Hippocampal formation (tissue), 2 donors: ENCODE measurements at regions not wholly inside any gene's neighbourhood (a gene's known extent, or its start where the extent isn't known, plus 50 kb on each side); places are given as distances from the start of the nearest gene placed in this dataset.

Experiments used
- DNase-seq, 2 donors: peaks; one replicate each; lab custom pipeline; 2025; lab: John Stamatoyannopoulos, UW

DNA sequence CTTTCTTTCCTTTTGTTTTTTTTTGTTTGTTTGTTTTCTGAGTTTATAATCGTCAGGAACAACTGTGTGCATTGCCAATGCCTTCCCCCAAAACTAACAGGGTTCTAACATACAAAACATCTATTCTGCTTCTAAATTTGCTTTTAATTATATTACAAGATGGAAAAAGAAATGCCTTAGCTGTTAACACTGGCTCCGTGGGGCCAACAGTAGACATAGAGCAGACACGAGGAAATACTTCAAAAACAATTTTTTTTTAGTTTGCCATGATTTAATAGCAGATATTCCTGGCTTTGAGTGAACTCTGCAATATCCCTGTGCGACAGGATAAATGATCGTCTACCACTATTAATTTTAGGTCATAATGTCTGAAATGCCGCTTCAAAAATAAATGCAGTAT lies 153.3 kb upstream of the HNRNPA3 start:
- DNase-seq: no peak

DNA sequence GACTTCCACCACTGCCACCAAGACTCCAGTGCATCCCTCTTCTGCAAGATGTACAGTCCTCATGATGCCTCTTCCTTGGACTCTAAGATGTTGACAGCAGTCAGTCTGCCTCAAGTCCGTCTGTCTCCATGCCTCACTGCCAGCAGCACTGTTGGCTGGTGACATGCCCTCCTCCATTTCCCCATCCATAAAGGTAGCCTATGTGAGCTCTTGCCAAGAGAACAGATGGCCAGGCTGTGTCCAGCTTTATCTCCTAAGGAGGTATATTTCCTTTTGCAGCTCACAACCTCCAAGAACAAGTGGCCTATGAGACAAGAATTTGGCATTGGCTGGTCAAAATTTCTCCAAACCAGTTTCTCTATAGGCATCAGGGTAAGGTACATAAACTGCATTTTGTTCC lies 149.3 kb upstream of the HNRNPA3 start:
- no peak for DNase-seq

DNA sequence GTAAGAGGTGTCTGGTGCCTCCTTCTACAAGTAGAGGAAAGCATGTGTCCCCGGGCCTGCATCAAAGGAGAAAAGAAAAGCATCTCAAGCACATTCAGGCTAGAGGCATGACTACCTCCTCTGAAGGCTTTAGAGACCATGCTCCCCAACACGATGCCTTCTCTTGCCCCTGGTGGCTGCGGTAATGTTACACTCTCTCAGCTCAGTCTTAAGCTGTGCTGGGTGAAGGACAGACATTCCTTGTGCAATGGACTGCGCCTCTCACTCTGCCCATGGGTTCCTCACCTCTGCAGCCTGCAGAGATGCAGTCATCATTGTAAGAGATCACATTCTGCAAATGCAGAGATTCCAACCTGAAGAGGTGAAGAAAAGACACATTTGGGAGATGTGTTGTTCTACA lies 148.2 kb upstream of the HNRNPA3 start:
- DNase-seq: no peak

DNA sequence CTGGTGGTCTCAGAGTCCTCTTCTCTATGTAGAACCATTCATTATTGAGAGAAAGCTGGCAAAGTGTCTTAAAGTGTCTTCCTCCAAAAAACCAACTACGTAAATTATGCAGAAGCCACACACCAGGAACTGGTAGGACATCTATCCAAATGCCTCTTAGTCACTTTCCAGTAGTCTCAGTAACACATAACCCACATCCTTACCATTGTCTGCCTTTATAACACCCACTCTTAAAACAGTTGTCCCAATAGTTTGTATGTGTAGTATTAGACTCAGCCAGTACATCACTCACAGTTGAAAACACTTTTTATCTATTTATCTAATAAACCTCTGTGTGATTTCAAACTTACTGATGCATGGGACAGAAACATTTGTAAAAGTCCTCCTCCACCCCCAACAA lies 143.6 kb upstream of the HNRNPA3 start:
- no peak for DNase-seq

DNA sequence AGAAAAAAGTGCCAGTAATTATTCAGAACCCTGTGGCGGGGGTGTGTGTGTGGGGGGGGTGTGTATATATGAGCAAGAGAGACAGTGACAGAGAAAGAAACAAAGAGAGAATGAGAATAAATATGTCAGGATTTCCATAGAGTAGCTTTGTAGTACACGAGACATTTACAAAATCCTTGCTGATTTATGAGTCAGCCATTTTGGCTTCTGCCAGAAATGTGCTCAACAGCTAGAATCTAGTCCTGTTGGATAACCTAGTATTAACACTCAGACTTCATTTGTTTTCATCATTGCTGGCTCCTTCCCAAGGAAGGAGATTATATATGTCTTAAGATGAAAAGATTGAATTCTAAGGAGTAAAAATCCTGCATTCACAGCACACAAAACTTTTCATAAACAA lies 140.5 kb upstream of the HNRNPA3 start:
- no peak for DNase-seq

DNA sequence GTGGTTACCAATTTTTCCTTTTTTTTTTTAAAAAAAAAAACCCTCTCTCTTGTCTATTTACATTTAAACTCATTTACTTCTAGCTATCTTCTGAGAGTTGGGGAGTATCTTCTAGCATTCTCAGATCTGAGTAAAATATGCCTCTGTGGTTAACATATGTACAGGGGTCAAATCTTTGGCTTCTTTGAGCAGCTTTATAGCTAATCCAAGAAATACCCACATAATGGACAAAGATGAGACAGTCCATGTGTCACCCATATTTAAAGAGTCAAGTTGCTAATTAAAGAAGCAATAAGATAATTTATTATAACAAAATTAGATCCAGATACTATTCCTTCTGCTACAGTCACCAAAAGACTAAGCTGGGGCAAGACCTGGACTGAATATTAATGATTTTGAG lies 139.0 kb upstream of the HNRNPA3 start:
- DNase-seq: no peak

DNA sequence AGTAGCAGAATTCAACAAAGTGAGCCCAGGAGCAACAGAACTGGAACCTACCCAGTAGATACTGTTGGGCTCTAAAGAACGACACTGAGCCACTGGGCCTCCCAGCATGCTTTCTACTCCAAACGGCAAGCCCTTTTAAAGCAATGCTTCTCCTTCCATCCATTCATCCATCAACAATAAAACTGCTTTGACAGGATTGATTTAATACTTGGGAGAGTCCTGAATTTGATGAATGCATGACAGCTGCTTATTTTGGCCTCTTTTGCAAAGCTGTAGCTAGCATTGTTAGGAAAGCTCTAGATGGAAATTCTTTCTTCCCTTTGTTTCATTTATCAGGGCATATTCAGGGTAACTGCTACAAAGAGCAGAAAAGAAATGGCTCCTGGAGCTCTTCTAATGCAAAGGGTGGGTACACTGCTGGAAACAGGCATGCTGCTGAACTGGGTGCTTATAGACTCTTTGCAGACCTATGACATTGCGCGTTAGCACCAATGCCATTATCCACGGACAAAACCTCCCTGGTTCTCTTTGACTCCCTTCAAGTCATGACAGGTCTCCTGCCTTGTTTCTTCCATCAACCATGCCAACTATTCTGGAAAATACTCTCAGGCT lies 138.4 kb upstream of the HNRNPA3 start:
- no peak for DNase-seq

DNA sequence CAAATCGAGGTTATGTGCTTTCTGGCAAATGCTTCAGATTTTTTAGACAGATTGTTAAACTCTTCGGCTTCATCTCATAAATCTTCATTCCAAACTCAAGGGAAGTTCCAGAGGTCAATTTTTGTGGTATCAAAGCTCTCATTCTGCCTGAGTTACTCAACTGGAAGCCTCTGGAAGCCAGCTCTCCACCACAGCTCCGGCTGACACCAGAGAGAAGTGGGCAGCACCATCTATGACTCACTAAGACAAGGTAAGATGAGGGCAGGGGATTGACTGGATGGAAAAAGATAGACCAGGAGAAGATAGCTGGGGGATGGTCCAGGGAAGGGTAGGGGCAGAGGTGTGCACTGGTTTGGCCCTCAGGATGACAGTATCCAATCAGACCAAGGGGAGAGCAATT lies 137.3 kb upstream of the HNRNPA3 start:
- DNase-seq: no peak

DNA sequence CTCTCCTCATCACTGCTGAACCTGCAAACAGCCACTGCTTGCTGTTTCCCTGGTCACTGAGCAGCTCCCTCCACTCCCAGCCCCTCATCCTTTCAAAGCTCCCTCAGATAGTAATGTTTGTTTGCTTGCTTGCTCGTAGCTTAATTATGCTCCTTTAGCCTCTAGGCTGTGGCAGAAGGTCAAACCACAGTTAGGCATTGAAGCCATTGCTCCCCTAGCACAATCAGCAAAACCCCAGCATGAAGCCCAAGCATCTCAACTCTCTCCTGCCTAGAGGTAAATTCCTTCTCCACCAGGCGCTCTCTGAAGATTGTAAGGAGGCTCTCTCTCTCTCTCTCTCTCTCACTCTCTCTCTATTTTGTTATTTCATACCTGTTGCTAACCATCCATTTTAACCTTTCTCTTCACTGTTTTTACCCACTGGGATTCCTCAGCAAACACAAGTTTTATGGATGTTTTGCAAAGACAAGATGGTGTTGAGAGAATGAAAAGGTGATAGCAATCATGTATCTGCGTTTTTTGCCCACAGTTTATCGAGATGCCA lies 135.9 kb upstream of the HNRNPA3 start:
- DNase-seq: no peak

DNA sequence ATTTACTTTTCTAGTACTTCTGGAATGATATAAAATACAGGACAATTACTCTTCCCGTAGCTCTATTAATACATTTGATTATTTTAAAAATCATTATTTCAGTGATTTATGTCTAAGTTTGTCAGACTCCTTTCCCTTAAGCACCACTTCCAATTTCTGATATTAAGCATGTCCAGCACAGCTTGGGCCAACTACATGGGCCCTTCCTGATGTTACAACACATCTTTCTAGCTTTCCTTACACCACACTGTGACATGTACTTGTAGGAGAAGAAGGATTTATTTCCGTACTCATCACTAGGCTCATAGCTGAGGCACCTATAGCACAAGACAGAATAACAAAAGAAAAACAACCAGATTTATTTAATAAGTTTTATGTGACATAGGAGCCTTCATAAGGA lies 134.8 kb upstream of the HNRNPA3 start:
- no peak for DNase-seq

DNA sequence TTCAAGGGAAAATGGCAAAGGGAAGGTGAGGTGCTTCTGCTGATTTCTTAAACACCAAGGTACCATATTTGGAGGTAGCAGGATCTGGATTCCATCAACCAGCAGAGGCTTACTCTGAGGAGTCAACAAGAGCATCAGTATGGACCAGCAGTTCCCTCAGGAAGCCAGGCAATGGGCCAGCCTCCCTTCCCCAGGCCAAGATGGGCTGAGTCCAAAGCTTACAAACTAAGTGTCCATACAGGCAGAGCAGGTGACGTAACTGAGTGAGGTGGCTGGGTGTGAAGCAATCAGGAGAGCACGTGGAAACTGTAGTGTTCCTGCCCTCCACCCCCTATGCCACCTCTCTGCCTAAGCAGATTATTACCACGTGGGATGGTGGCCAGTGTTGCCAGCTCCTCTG lies 134.2 kb upstream of the HNRNPA3 start:
- no peak for DNase-seq

DNA sequence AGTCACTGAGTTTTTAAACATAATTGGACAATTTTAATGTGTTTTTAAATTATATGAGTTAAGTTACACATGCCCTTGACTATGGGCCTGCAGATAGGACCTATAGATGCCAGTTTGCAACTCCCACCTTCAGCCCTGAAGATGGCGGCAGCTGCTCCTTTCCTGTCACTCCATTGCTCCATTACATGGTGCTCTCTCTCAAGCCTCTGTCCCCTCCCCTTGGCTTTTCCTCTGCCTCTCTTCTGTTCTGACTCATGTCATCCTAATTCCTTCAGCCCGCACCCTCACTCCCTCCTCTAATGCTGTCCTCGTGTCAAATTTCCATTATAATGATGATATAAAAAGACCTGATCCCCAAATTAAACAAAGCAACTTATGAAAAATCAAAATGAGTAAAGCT lies 133.7 kb upstream of the HNRNPA3 start:
- DNase-seq: no peak

DNA sequence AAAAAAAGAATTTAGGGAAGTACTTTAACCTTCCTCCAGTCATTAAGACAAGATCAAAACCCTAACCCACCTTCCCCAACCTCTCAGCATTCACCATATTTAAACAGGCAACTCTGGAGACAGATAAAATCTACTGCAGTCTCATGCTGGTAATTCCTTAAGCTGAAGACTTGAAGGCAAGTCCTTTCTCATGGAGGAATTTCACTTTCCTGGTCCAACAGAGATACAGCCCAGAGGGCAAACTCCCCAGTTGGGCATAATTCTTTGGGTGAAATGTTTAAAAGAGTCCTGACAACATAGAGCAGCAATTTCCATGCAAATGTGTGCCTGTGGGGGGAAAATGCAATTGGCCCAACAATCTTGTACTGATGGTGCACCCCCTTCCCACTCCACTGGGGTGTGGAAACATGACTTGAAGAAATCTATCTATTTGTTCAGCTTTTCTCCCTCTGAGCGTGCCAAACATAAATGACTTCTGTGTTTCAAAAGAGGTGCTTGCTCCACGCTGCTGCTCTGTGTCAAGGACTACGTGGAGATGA lies 131.8 kb upstream of the HNRNPA3 start:
- no peak for DNase-seq

DNA sequence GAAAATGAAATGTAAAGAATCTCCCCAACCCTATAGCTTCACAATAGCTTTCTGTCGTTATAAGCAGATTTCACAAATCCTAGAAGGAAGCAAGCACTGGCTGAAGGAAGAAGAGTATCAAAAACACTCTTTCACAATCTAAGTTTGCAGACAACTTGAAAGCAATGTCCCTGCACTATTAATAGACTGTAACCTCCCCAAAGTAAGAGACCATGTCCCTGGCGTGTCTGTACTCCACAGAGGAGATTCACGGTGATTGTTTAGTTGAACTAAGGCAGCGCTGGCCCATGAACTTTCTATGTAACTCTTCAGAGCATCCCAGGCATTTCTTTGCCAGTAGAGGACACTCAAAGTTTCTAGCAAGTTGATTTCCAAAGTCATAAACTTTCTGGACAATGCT lies 128.0 kb upstream of the HNRNPA3 start:
- no peak for DNase-seq

DNA sequence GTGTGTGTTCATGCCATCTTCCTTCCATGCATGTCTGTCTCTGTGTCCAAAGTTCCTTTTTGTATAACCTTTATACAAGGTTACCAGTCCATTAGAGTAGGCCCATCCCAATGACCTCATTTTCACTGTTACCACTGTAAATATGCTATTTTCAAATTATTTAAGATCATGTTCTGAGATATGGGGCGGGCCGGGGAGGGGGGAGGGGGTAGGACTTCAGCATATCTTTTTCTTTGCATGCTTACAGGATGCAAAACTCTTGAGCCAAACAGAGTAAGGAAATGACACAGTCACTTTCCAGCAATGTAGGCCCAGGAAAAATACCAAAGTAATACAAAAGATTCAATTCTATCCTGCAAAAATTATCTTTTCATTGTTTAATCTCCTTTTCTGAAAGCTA lies 124.1 kb upstream of the HNRNPA3 start:
- no peak for DNase-seq

DNA sequence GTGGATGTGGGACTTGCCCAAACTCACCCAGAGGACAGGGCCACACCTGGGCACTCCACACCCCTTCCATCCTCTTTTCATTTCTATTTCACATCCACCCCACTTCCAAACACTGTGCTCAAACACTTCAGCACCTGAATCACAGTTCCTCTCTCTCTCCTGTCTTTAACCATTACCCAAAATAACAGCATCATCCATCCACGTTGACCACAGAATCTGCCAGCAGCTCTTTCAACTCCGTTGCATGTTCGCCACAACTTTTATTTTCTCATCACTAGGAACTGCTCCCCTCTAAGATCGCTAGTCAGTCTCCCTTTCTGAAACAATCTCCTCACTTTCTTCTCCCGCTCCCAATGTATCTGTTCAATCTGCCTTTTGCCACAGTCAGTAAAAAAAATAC lies 121.6 kb upstream of the HNRNPA3 start:
- DNase-seq: no peak

DNA sequence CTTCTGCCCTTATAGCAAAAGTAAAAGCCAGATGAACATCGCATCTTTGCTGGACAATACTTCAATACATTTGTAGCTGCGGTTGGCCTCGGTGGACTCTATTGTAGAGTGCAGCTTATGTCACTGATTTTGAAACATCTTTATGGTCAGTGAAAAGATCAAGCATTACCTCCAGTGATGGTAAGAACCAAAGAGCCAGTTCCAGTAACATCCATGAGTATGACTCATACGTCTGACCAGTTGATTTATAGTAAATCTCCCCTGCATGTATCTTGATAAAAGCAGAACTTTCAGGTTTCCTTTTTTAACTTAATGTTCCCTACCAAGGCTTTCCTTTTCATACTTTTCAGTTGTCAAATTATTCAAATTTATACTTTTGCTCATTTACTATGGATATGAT lies 119.2 kb upstream of the HNRNPA3 start:
- no peak for DNase-seq

DNA sequence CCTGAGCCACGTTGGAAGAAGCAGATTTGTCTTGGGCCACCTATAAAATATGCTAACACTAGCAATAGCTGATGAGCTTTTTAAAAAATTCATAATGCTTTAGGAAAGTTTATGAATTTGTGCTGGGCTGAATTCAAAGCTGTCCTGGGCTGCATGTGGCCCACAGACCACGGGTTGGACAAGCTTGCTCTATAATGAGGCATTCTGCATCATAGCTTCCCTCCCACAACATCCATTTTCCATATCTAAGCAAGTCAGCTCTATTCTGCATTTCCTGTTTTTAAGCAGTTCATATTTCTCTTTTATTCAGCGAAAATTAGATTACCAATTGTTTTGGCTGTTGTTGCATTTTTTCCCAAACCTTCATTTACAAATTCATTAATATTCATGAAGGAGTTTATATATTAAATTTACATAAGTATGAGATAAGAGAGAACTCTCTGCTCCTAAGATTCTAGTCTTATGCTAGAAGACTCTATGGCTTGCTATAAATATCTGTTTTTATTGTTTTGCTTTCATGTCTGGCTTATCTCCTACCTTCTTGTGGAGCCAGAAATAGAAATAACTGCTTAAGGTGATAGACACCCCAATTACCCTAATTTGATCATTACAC lies 114.5 kb upstream of the HNRNPA3 start:
- DNase-seq: no peak

DNA sequence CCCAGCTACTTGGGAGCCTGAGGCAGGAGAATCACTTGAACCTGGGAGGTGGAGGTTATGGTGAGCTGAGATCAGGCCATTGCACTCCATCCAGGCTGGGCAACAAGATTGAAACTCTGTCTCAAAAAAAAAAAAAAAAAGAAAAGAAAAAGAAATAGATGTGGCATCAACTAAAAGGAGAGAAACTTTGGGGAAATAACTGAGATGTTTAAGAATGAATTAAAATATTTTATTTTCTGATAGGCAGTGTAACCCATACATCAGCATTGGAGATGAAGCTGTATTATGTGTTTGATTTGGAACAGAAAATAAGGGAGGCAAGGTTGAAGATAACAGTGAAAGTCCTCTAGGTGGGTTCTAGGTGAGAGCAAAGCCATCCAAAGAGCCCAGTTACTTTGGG lies 110.7 kb upstream of the HNRNPA3 start:
- no peak for DNase-seq

DNA sequence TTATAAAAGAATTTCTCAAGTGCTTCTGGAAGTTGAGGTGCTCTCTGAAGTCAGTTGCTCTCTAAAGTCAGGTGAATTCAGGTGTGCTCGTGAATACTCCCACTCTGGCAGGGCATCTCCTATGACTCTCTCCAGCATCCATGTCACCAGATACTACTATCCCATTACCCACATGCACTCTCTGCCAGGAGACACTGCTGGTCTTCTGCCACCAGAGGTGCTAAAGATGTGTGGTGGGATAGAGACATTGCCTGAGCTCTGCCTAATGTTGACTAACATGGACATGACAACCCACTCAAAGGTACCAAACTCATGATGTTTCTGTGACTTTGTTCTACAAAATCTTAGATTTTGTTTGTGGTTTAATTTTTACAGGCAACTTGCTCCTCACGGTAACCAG lies 106.4 kb upstream of the HNRNPA3 start:
- DNase-seq: no peak

DNA sequence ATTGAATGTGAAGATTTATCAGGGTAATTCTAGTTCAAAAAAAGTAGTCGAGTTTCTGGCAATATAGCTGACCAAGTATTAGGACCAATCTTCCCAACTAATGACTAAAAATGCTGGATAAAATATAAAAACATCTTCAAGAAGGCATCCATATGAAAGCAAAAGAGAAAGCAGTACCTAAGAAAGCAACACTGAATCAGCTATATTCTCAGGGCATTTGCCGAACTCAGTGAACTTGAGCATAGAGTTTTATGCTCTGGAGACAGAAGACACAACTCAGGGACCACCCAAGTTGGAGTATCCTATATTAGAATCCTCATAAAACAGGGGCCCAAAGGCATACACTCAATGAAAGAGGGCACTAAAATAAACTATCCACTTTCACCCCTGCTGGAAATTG lies 103.7 kb upstream of the HNRNPA3 start:
- no peak for DNase-seq

DNA sequence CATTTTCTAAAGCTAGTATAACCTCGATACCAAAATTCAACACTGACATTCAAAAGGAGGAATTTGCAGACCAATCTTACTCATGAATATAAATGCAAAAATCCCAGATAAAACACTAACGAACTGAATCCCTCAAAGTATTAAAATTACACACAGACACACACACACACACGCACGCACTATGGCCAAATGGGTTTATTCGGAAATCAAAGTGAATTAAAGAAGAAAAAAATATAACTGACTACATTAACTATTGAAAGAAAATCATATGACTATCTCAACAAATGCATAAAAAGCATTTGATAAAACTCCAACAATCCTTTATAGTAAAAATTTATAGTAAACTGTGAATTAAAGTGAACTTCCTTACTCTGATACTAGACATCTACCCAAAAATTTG lies 97.9 kb upstream of the HNRNPA3 start:
- no peak for DNase-seq

DNA sequence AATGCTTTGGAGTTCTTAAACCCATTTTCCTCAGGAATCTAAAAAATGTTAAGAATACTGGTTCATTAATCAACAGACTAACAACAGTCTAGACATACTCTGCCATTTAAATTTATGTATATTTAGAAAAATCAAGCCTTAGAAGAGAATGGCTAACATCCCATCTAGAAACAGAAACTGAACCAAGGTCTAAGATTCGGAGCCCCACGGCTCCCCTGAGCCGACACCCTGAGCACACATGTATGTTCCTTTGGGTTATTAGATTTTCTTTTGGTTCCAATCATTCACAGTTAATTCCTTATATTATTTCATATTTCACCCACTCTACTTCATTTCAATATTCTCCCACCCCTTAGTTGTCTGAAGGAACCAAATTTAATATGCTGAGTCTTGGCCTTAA lies 94.8 kb upstream of the HNRNPA3 start:
- no peak for DNase-seq

DNA sequence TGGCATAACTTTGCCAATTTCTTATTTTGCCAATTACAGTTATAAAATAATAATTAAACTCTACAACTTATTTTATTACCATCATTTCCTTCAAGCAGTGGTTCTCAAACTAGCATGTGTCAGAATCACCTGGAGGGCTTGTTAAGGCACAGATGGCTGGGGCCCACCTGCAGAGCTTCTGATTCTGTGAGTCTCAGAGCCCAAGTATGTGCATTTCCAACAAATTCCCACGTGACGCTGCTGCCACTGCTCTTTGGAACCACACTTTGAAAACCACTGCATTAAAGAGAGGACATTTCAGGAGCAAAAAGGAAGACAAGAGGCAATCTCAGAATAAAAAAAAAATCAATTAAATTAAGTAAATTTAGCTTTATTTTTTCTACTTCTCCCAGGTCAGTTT lies 94.0 kb upstream of the HNRNPA3 start:
- DNase-seq: no peak
